VCaP (cell line): ENCODE measurements at regions not wholly inside any gene's neighbourhood (a gene's known extent, or its start where the extent isn't known, plus 50 kb on each side); places are given as distances from the start of the nearest gene placed in this dataset.

Source experiments
- H3K27ac ChIP-seq: fragments of 450-650 bp; 2 replicates; pipeline ENCODE4 v1.5.1; 2017
- TF ChIP-seq, protein P1 (sequence below): fragments of 450-650 bp; conservative IDR thresholded peaks from 2 replicates; pipeline ENCODE4 v1.5.1; 2017; ENCODE audit warnings: mild to moderate bottlenecking, moderate library complexity

- TF ChIP-seq, protein P1, sequence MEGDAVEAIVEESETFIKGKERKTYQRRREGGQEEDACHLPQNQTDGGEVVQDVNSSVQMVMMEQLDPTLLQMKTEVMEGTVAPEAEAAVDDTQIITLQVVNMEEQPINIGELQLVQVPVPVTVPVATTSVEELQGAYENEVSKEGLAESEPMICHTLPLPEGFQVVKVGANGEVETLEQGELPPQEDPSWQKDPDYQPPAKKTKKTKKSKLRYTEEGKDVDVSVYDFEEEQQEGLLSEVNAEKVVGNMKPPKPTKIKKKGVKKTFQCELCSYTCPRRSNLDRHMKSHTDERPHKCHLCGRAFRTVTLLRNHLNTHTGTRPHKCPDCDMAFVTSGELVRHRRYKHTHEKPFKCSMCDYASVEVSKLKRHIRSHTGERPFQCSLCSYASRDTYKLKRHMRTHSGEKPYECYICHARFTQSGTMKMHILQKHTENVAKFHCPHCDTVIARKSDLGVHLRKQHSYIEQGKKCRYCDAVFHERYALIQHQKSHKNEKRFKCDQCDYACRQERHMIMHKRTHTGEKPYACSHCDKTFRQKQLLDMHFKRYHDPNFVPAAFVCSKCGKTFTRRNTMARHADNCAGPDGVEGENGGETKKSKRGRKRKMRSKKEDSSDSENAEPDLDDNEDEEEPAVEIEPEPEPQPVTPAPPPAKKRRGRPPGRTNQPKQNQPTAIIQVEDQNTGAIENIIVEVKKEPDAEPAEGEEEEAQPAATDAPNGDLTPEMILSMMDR = no peak
- peak overlapping the region; percentile 100 for H3K27ac ChIP-seq
These were observed 63.4 kb upstream of the PMEPA1 start for GRCh38 chr20:57773059-57773815.

DNA sequence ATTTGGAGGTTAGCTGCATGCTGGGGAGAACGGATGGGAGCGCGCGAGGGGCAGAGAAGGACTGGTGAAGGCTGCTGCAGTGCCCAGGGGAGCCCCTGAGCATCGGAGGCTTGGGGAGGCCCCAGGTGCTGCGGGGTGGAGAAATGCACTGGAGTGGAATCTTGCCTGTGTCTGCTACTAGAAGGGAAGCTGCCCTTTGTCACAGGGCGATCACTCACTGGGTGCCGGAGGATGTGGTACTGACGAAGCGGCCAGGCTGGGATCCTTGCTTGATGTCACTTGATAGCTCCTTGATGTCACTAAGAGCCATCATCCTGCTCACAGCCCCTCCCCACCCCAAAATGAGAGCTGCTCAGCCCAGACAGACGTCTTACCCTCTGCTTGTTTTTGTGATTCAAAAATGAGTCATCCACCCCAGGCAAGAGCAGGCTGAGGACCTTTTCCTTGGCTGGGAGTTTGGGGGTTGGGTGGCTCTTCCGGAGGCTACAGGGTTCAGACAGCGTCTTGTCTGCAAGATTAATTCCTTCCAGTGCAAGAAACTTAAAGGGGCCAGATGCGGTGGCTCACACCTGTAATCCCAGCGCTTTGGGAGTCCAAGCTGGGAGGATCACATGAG is 62.6 kb upstream of the PMEPA1 start:
- peak overlapping the region; percentile 100 for H3K27ac ChIP-seq

DNA sequence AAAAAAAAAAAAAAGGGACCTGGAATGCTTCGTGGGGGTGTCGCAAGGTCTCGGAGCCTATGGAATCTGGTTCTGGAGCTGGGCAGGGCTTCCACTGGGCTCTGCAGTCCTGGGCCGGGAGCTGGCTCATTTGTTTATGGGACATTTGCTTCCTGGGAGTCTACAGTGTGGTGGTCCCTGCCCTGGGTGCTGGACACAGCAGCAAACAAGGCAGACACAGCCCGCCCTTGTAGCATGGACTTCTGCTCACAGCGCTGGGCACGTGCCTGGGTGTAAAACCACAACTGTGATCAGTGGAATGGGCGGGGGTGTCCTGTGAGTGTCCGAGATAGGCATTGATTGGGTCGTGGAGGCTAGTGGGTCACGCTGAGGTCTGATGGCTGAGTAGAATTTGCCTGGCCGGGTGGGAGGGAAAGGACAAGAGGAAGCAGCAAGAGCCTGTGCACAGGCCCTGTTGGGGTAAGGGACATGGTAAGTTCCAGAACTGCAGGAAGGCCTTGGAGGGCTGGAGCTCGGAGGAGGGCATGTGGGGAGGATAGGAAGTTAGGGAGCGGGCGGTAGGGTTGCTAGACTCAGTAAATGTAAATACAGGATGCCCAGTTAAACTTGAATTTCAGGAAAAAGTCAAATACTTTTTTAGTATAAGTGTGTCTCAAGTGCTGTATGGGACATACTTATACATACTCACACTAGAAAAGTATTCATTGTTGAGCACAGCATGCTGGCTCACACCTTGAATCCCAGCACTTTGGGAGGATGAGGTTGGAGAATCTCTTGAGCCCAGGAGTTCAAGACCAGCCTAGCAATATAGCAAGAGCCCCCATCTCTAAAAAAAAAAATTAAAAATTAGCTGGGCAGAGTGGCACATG is 61.3 kb upstream of the PMEPA1 start:
- peak overlapping the region; percentile 100 for H3K27ac ChIP-seq
- TF ChIP-seq, protein P1 = no peak

More for the DNA sequence above, 62.6 kb upstream of the PMEPA1 start:
- TF ChIP-seq, protein P1 = no peak

DNA sequence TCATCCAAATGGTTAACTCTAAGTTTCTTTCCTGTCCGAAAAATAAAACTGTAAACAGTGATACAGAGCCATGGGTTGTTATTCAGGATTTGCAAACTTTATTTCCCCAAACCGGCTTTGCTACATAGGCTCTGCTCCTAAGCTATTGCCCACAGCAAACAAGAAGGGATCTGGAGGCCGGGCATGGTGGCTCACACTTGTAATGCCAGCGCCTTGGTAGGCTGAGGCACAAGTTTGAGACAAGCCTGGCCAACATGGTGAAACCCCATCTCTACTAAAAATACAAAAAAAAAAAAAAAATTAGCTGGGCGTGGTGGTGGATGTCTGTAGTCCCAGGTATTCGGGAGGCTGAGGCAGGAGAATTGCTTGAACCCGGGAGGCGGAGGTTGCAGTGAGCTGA is 60.6 kb upstream of the PMEPA1 start:
- peak overlapping the region; percentile 100 for H3K27ac ChIP-seq

DNA sequence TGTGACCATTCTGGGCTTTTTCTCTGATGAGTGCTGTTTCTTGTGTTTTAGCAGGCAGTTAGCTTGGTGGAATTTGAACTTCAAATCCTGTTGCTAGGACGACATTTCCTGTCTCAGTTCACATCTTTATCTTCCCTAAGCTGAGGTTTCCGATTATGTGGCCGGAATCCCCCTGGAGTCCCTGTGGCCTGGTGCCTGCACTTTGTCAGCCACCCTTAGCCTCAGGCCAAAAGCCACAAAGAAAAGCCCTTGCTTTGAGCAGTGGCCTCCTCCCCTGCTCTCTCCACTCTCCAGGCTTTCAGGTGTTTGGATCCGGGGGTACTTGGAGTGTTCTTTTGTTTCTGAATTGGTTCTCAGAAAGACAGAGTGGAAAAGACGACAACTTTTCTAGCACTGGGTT is 59.9 kb upstream of the PMEPA1 start:
- H3K27ac ChIP-seq = peak overlapping the region; percentile 100
- TF ChIP-seq, protein P1 = no peak

DNA sequence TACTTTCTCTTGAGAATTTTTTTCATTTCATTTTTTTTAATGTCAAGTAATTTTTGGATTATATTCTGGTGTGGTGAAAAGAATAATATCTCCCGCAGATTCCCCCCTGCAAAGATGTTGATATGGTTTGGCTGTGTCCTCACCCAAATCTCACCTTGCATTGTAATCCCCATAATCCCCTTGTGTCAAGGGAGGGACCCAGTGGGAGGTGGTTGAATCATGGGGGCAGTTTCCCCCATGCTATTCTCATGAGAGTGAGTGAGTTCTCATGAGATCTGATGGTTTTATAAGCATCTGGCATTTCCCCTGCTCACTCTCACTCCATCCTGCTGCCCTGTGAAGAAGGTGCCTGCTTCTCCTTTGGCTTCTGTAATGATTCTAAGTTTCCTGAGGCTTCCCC is 58.7 kb upstream of the PMEPA1 start:
- TF ChIP-seq, protein P1 = no peak
- H3K27ac ChIP-seq = peak overlapping the region; percentile 100

DNA sequence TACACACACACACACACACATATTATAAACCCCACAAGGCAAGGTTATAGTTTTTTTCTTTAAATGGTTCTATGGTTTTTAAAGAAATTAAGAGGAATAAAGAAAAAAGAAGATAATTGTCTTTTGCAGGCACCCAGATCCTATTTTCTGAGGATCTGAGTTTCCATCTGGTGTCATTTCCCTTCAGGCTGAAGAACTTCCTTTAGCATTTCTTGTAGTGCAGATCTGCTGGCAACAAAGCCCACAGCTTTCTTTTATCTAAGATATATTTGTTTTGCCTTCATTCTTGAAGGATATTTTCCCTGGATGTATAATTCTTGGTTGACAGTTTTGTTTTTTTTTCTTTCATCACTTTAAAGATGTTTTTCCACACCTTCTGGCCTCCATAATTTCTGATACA is 57.6 kb upstream of the PMEPA1 start:
- TF ChIP-seq, protein P1 = no peak
- peak overlapping the region; percentile 100 for H3K27ac ChIP-seq
